ENCODE measurements at regions not wholly inside any gene's neighbourhood (a gene's known extent, or its start where the extent isn't known, plus 50 kb on each side); places are given as distances from the start of the nearest gene placed in this dataset.

DNA sequence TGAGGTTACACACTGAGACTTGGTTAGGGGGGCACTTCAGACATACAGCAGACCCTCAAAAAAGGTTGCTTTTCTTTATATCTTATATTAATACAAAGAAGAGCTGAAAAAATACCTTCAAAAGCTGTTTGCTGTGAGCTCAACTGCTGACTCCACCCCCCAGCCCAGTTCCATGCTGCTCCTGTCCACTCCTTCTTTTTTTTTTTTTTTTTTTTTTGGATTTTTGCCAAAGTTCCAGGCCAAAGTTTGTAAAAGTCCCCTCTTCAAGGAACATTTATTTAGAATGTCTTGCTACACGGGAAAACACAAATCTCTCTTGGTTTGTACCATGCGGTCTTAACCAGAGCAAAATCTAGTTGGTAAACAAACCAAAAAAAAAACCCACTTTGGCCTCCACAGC is 85.3 kb upstream of the AKAP12 start:
- H3K27me3 ChIP-seq (ENCODE audit: insufficient read depth in 3 of 3, low read length in 2 of 3): no peaks in the 10 kb centered on the region
- no peaks in the 10 kb centered on the region for H3K9me3 ChIP-seq
- no peaks in the 10 kb centered on the region for H3K4me1 ChIP-seq
- H3K4me3 ChIP-seq: no peak overlapping the region
- no peak overlapping the region for H3K27ac ChIP-seq
- intact Hi-C loops (cut with DNase I): no loop called here
- 21 to 40% (median 27%) methylated on average over 2 of the region's 2 CpGs for WGBS, 3 donors
- TF ChIP-seq, protein P1, sequence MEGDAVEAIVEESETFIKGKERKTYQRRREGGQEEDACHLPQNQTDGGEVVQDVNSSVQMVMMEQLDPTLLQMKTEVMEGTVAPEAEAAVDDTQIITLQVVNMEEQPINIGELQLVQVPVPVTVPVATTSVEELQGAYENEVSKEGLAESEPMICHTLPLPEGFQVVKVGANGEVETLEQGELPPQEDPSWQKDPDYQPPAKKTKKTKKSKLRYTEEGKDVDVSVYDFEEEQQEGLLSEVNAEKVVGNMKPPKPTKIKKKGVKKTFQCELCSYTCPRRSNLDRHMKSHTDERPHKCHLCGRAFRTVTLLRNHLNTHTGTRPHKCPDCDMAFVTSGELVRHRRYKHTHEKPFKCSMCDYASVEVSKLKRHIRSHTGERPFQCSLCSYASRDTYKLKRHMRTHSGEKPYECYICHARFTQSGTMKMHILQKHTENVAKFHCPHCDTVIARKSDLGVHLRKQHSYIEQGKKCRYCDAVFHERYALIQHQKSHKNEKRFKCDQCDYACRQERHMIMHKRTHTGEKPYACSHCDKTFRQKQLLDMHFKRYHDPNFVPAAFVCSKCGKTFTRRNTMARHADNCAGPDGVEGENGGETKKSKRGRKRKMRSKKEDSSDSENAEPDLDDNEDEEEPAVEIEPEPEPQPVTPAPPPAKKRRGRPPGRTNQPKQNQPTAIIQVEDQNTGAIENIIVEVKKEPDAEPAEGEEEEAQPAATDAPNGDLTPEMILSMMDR (IDR thresholded peaks at IDR 0.05): no peak
- no peaks in the 10 kb centered on the region for H3K36me3 ChIP-seq (ENCODE audit: insufficient read depth in 1 of 2, low read depth in 1 of 2)
- ATAC-seq (no peak), DNase-seq (peak; percentile 24 to 57)

DNA sequence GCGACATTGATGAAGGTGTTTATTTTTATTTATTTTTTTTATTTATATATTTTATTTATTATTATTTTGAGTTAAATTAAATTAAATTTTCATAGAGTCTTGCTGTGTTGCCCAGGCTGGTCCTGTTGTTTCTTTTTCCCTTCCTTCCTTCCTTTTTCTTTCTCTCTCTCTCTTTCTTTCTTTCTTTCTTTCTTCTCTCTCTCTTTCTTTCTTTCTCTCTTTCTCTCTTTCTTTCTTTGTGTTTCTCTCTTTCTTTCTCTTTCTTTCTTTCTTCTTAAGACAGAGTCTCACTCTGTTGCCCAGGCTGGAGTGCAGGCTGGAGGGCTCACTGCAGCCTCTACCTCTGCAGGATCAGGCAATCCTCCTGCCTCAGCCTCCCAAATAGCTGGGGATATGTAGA is 84.7 kb upstream of the AKAP12 start:
- no peaks in the 10 kb centered on the region for H3K27me3 ChIP-seq (ENCODE audit: insufficient read depth in 3 of 3, low read length in 2 of 3)
- no peak for ATAC-seq
- DNase-seq: no peak
- 95 to 98% (median 95%) methylated on average over 1 of the region's 1 CpG for whole genome bisulfite sequencing, 3 donors
- H3K4me1 ChIP-seq: no peaks in the 10 kb centered on the region
- no peaks in the 10 kb centered on the region for H3K9me3 ChIP-seq
- no peak overlapping the region for H3K27ac ChIP-seq
- no peaks in the 10 kb centered on the region for H3K36me3 ChIP-seq (ENCODE audit: insufficient read depth in 1 of 2, low read depth in 1 of 2)
- H3K4me3 ChIP-seq: no peak overlapping the region
- TF ChIP-seq, protein P1 (IDR thresholded peaks at IDR 0.05): no peak
- intact Hi-C loops (cut with DNase I): no loop called here

DNA sequence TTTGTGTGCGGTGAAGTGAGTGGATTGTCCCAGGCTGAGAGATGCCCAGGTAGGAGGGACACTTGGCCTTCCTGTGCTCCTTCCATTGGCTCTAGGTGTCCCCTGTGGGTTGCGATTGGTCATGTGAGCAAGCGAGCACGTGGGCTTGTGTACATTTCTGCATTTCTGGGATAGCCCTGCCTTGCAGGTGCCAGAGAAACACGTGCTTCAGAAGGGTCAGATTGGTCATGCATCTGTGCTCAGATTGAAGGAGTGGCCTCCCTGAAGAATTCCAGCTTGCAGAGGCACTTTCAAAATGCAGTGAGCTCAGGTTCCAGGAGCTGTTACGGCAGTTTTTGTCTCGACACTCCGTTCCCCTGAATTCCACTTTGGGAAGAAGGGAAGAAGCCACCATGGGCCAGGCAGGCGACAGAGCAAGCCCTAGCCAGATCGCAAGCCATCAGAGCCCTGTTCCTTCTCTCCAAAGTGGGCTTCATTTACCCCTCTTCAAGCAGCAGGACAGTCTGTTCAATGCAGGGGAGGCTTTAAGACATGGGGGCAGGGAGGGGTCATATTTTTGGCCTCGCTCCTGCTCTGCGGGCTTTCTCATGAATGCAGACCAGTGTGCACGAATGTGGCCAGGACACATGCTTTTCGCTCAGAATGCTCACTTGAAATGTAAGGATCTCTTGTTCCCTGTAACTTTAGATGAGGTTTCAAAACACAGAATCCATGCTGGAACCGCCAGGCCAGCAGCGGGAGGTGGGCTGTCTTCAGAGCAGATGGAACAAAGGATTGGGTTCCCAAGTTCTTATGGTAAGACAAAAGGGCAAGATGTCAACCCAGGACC is 78.6 kb upstream of the AKAP12 start:
- no peaks in the 10 kb centered on the region for H3K9me3 ChIP-seq
- no peaks in the 10 kb centered on the region for H3K4me1 ChIP-seq
- H3K27ac ChIP-seq: no peak overlapping the region
- no peaks in the 10 kb centered on the region for H3K27me3 ChIP-seq (ENCODE audit: insufficient read depth in 3 of 3, low read length in 2 of 3)
- TF ChIP-seq, protein P1 (IDR thresholded peaks at IDR 0.05): no peak
- H3K36me3 ChIP-seq (ENCODE audit: insufficient read depth in 1 of 2, low read depth in 1 of 2): no peaks in the 10 kb centered on the region
- no peak overlapping the region for H3K4me3 ChIP-seq
- no peak for ATAC-seq
- WGBS, 3 donors: 19 to 27% (median 26%) methylated on average over 16 of the region's 16 CpGs
- intact Hi-C loops (cut with DNase I): no loop called here
- no peak for DNase-seq

DNA sequence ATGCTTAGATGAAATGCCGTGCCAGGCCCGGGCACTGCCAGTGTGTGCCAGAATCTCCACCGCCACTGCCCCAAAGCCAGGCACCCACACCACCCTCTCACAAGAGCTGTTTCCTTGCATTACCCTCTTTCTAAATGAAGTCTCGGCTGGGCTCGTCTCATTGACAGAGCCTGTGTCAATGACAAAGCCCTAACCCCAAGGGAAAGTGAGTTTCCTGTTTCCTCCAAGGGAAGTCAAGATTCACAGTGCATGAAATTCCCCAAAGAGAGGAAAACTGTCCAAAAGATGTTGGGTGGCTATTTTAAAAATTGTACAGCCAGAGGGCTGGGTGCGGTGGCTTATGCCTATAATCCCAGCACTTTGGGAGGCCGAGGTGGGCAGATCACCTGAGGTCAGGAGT is 75.4 kb upstream of the AKAP12 start:
- intact Hi-C loops (cut with DNase I): no loop called here
- ATAC-seq (no peak), DNase-seq (no peak)
- WGBS, 3 donors: 60 to 67% (median 66%) methylated on average over 7 of the region's 7 CpGs
- TF ChIP-seq, protein P1 (IDR thresholded peaks at IDR 0.05): no peak
- Histone ChIP-seq H3K27ac (no peak overlapping the region), H3K36me3 (ENCODE audit: insufficient read depth in 1 of 2, low read depth in 1 of 2) (no peaks in the 10 kb centered on the region), H3K4me3 (no peak overlapping the region), H3K4me1 (no peaks in the 10 kb centered on the region), H3K27me3 (ENCODE audit: insufficient read depth in 3 of 3, low read length in 2 of 3) (no peaks in the 10 kb centered on the region), H3K9me3 (no peaks in the 10 kb centered on the region)

DNA sequence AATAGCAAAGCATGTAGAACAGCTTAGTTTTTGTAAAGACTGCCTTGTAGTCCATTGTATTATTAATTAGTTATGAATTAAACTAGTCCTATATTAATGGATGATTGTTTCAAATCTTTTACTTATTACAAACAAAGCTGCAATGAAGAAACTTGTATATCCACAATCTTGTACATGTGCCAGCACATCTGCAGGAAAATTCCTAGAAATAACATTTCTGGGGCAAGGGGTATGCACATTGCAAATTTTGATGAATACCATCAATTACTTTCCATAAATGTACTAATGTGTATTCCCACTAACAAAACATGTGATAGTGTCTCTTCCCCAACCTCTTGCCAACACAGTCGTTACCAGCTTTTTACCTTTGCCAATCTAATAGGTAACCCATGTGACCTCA is 73.6 kb upstream of the AKAP12 start:
- intact Hi-C loops (cut with DNase I): no loop called here
- H3K4me1 ChIP-seq: no peaks in the 10 kb centered on the region
- ATAC-seq: no peak
- H3K27me3 ChIP-seq (ENCODE audit: insufficient read depth in 3 of 3, low read length in 2 of 3): no peaks in the 10 kb centered on the region
- no peak overlapping the region for H3K4me3 ChIP-seq
- H3K36me3 ChIP-seq (ENCODE audit: insufficient read depth in 1 of 2, low read depth in 1 of 2): no peaks in the 10 kb centered on the region
- H3K27ac ChIP-seq: no peak overlapping the region
- WGBS, 3 donors: 42 to 60% (median 59%) methylated on average over 1 of the region's 1 CpG
- DNase-seq: no peak
- H3K9me3 ChIP-seq: no peaks in the 10 kb centered on the region
- TF ChIP-seq, protein P1 (IDR thresholded peaks at IDR 0.05): no peak

Data from psoas muscle (tissue), 7 donors.